Astrocyte of the spinal cord (primary cell): ENCODE measurements at regions not wholly inside any gene's neighbourhood (a gene's known extent, or its start where the extent isn't known, plus 50 kb on each side); places are given as distances from the start of the nearest gene placed in this dataset.

Experiments used
- DNase-seq: peaks from one replicate; pipeline ENCODE4 v3.0.0; 2011; ENCODE audit warnings: low read depth, low spot score
- H3K4me3 ChIP-seq: 2 replicates; pipeline ENCODE4 v1.5.1; 2011; ENCODE audit warnings: low read depth, mild to moderate bottlenecking, low read length, moderate library complexity
- CTCF ChIP-seq: IDR thresholded peaks from 2 replicates; pipeline ENCODE4 v1.5.1; 2012; ENCODE audit warnings: low read depth, mild to moderate bottlenecking, low read length, inconsistent platforms
- in situ Hi-C: cut with HindIII; loops from 2 replicates; pipeline ENCODE4 v1.10.0; 2017; ENCODE audit warnings: low sequenced_read_pairs

- DNase-seq: peak; percentile 28
- H3K4me3 ChIP-seq: no peak overlapping the region
- in situ Hi-C loops: no loop called here
- no peak for TF ChIP-seq CTCF
Measured at GRCh38 chr4:116088771-116089170, 975.4 kb upstream of the NDST4 start.

- no peak for DNase-seq
- no peak overlapping the region for H3K4me3 ChIP-seq
- TF ChIP-seq CTCF: no peak
- in situ Hi-C loops: no loop called here
Measured at GRCh38 chr4:116082808-116083366, 969.5 kb upstream of the NDST4 start.

GRCh38 chr4:116073051-116073450, 959.6 kb upstream of the NDST4 start:
- TF ChIP-seq CTCF: no peak
- DNase-seq: no peak
- H3K4me3 ChIP-seq: no peak overlapping the region
- in situ Hi-C loops: no loop called here

GRCh38 chr4:116070283-116070682, 956.9 kb upstream of the NDST4 start:
- peak; percentile 33 for DNase-seq
- in situ Hi-C loops: no loop called here
- H3K4me3 ChIP-seq: no peak overlapping the region
- TF ChIP-seq CTCF: no peak

- no peak for DNase-seq
- H3K4me3 ChIP-seq: no peak overlapping the region
- no peak for TF ChIP-seq CTCF
- in situ Hi-C loops: no loop called here
Measured at GRCh38 chr4:116066711-116067245, 953.4 kb upstream of the NDST4 start.

GRCh38 chr4:116064331-116064730, 950.9 kb upstream of the NDST4 start:
- no peak for DNase-seq
- no peak for TF ChIP-seq CTCF
- no peak overlapping the region for H3K4me3 ChIP-seq
- in situ Hi-C loops: no loop called here
